Hepatocyte (in vitro differentiated cells): ENCODE measurements at regions not wholly inside any gene's neighbourhood (a gene's known extent, or its start where the extent isn't known, plus 50 kb on each side); places are given as distances from the start of the nearest gene placed in this dataset.

Experiments
- DNase-seq: peaks from one replicate; pipeline ENCODE4 v3.0.0-alpha.2; 2016; ENCODE audit warnings: low spot score
- H2AFZ ChIP-seq: fragments of 200-600 bp; sonication (generic); 2 replicates; pipeline ENCODE4 v1.6.0; 2016; ENCODE audit warnings: antibody characterized with exemption, mild to moderate bottlenecking
- H3K27ac ChIP-seq: fragments of 200-600 bp; sonication (generic); 2 replicates; pipeline ENCODE4 v1.5.1; 2016; ENCODE audit warnings: mild to moderate bottlenecking
- H3K27me3 ChIP-seq: fragments of 200-600 bp; sonication (generic); 2 replicates; pipeline ENCODE4 v1.6.1; 2016
- H3K36me3 ChIP-seq: fragments of 200-600 bp; sonication (generic); replicated peaks from 2 replicates; pipeline ENCODE4 v1.5.1; 2016; ENCODE audit warnings: low read depth; ENCODE audit not compliant: insufficient read depth
- H3K4me1 ChIP-seq: fragments of 200-600 bp; sonication (generic); 2 replicates; pipeline ENCODE4 v1.5.1; 2016; ENCODE audit warnings: mild to moderate bottlenecking, moderate library complexity; ENCODE audit not compliant: insufficient read depth
- H3K4me2 ChIP-seq: fragments of 200-600 bp; sonication (generic); 2 replicates; pipeline ENCODE4 v1.6.0; 2016
- H3K4me3 ChIP-seq: fragments of 200-600 bp; sonication (generic); 2 replicates; pipeline ENCODE4 v1.5.1; 2016; ENCODE audit warnings: mild to moderate bottlenecking
- H3K79me2 ChIP-seq: fragments of 200-600 bp; sonication (generic); 2 replicates; pipeline ENCODE4 v1.6.0; 2017; ENCODE audit warnings: mild to moderate bottlenecking
- H3K9me2 ChIP-seq: fragments of 200-600 bp; sonication (generic); replicated peaks from 2 replicates; pipeline ENCODE4 v1.6.0; 2017; ENCODE audit warnings: mild to moderate bottlenecking; ENCODE audit not compliant: insufficient read depth
- H3K9me3 ChIP-seq: fragments of 200-600 bp; sonication (generic); 2 replicates; pipeline ENCODE4 v1.5.1; 2016; ENCODE audit warnings: low read depth, mild to moderate bottlenecking
- H4K20me1 ChIP-seq: fragments of 200-600 bp; sonication (generic); 2 replicates; pipeline ENCODE4 v1.6.0; 2016; ENCODE audit warnings: mild to moderate bottlenecking; ENCODE audit not compliant: insufficient read depth, poor library complexity, severe bottlenecking
- CTCF ChIP-seq: fragments of 200-600 bp; sonication (generic); IDR thresholded peaks from 2 replicates; pipeline ENCODE4 v1.5.1; 2016; ENCODE audit warnings: antibody characterized with exemption, mild to moderate bottlenecking; ENCODE audit not compliant: poor library complexity
- EZH2 ChIP-seq: fragments of 200-600 bp; sonication (generic); IDR thresholded peaks from 2 replicates; pipeline ENCODE4 v1.6.1; 2016; ENCODE audit warnings: antibody characterized with exemption, mild to moderate bottlenecking, borderline replicate concordance
- EZH2phosphoT487 ChIP-seq: fragments of 200-600 bp; sonication (generic); IDR thresholded peaks from one replicate; pipeline ENCODE4 v1.6.1; 2018; ENCODE audit warnings: antibody characterized with exemption, mild to moderate bottlenecking, low read depth, moderate library complexity; ENCODE audit not compliant: unreplicated experiment, severe bottlenecking
- WGBS: methylation state at CpG from one replicate; pipeline ENCODE4 v1.1.6; 2016; ENCODE audit warnings: low lambda C conversion rate; ENCODE audit errors: missing lambda C conversion rate; 5-methylcytosine and 5-hydroxymethylcytosine counted together

- Histone ChIP-seq H3K36me3 (no peaks in the 10 kb centered on the region), H3K4me2 (no peak overlapping the region), H2AFZ (no peak overlapping the region), H3K9me2 (no peaks in the 10 kb centered on the region), H3K27me3 (no peaks in the 10 kb centered on the region), H3K79me2 (no peaks in the 10 kb centered on the region), H3K4me3 (no peak overlapping the region), H4K20me1 (no peaks in the 10 kb centered on the region), H3K27ac (no peak overlapping the region), H3K9me3 (no peaks in the 10 kb centered on the region), H3K4me1 (no peaks in the 10 kb centered on the region)
- 70% methylated on average over 6 of the region's 6 CpGs for WGBS
- DNase-seq, result no peak
- TF ChIP-seq CTCF (no peak), EZH2 (no peak)
Measured at GRCh38 chr2:16208241-16208797, 268.0 kb downstream of the MYCN start.

- no peaks in the 10 kb centered on the region for H4K20me1 ChIP-seq
- H3K9me3 ChIP-seq, result no peaks in the 10 kb centered on the region
- no peak overlapping the region for H3K4me2 ChIP-seq
- H3K36me3 ChIP-seq, result no peaks in the 10 kb centered on the region
- H3K27me3 ChIP-seq, result no peaks in the 10 kb centered on the region
- no peak for DNase-seq
- H2AFZ ChIP-seq, result no peak overlapping the region
- no peaks in the 10 kb centered on the region for H3K4me1 ChIP-seq
- TF ChIP-seq EZH2 (no peak), CTCF (no peak), EZH2phosphoT487 (no peak)
- no peak overlapping the region for H3K4me3 ChIP-seq
- 85% methylated on average over 2 of the region's 2 CpGs for WGBS
- no peak overlapping the region for H3K27ac ChIP-seq
- no peaks in the 10 kb centered on the region for H3K79me2 ChIP-seq
- no peaks in the 10 kb centered on the region for H3K9me2 ChIP-seq
Measured at GRCh38 chr2:16207611-16208010, 267.3 kb downstream of the MYCN start.

- H3K27ac ChIP-seq, result no peak overlapping the region
- no peak overlapping the region for H3K4me3 ChIP-seq
- H2AFZ ChIP-seq, result no peak overlapping the region
- WGBS, result 95% methylated on average over 3 of the region's 3 CpGs
- TF ChIP-seq CTCF, result no peak
- no peak for TF ChIP-seq EZH2phosphoT487
- no peak for TF ChIP-seq EZH2
- no peak for DNase-seq
- no peaks in the 10 kb centered on the region for H3K9me2 ChIP-seq
- H4K20me1 ChIP-seq, result no peaks in the 10 kb centered on the region
- H3K9me3 ChIP-seq, result no peaks in the 10 kb centered on the region
- H3K27me3 ChIP-seq, result no peaks in the 10 kb centered on the region
- no peaks in the 10 kb centered on the region for H3K36me3 ChIP-seq
- no peaks in the 10 kb centered on the region for H3K79me2 ChIP-seq
- no peak overlapping the region for H3K4me2 ChIP-seq
- H3K4me1 ChIP-seq, result no peaks in the 10 kb centered on the region
Measured at GRCh38 chr2:16207151-16207550, 266.8 kb downstream of the MYCN start.
